Left lung (tissue), 4 donors: ENCODE measurements at regions not wholly inside any gene's neighbourhood (a gene's known extent, or its start where the extent isn't known, plus 50 kb on each side); places are given as distances from the start of the nearest gene placed in this dataset.

Source experiments
- ATAC-seq: fragments of 200-7000 bp; cut with Tn5 transposase; one replicate; pipeline ENCODE4 v1.9.1; 2020; ENCODE audit warnings: moderate library complexity
- DNase-seq, 4 donors: peaks; one replicate each; pipeline ENCODE4 v3.0.0-alpha.2; 2013 to 2020
- H3K27ac ChIP-seq, 2 donors: fragments of 200-600 bp; sonication (generic) in 1 of 2; one replicate each; pipeline versions ENCODE4 v1.5.0 to v1.8.0; 2020 to 2021
- H3K27me3 ChIP-seq, 2 donors: fragments of 200-600 bp; sonication (generic) in 1 of 2; one replicate each; pipeline versions ENCODE4 v1.5.0 to v1.8.0; 2020 to 2021
- H3K36me3 ChIP-seq, 2 donors: fragments of 200-600 bp; sonication (generic) in 1 of 2; one replicate each; pipeline versions ENCODE4 v1.5.0 to v1.8.0; 2020 to 2021
- H3K4me1 ChIP-seq, 2 donors: fragments of 200-600 bp; one replicate each; pipeline ENCODE4 v1.8.0; 2021
- H3K4me3 ChIP-seq, 2 donors: fragments of 200-600 bp; sonication (generic) in 1 of 2; one replicate each; pipeline versions ENCODE4 v1.5.0 to v1.8.0; 2020 to 2021; ENCODE audit warnings: mild to moderate bottlenecking in 1 of 2
- H3K9me3 ChIP-seq, 2 donors: fragments of 200-600 bp; sonication (generic) in 1 of 2; one replicate each; pipeline versions ENCODE4 v1.5.0 to v1.8.0; 2020 to 2021
- CTCF ChIP-seq, 2 donors: fragments of 200-600 bp; sonication (generic) in 1 of 2; IDR thresholded peaks; one replicate each; pipeline versions ENCODE4 v1.5.0 to v1.8.0; 2021; ENCODE audit warnings: antibody characterized with exemption in 2 of 2
- intact Hi-C, 2 donors: fragments of 100-400 bp; cut with DNase I; formaldehyde crosslinking; loops; one replicate each; pipeline versions ENCODE4 v1.11.2 to v1.14.2; 2022
- donor health status: DM: no; HTN: yes; CAD: no.
- donor health status: DM: no; HTN: no; CAD: no.

- intact Hi-C loops = no loop called here
- DNase-seq = no peak
- no peaks in the 10 kb centered on the region for H3K9me3 ChIP-seq
- H3K27me3 ChIP-seq = no peaks in the 10 kb centered on the region
- no peak for ATAC-seq
- peaks cover 9 to 47% of the 10 kb centered on the region in 2 donors for H3K4me1 ChIP-seq
- H3K27ac ChIP-seq = no peak overlapping the region
- H3K4me3 ChIP-seq = no peak overlapping the region
- no peak for TF ChIP-seq CTCF (IDR thresholded peaks at IDR 0.05)
- no peaks in the 10 kb centered on the region for H3K36me3 ChIP-seq
Measured at GRCh38 chr3:194868831-194869230, 183.1 kb downstream of the FAM43A start.

- no peak for DNase-seq
- Histone ChIP-seq H3K27me3 (no peaks in the 10 kb centered on the region), H3K4me1 (peaks cover 9 to 47% of the 10 kb centered on the region in 2 donors), H3K27ac (no peak overlapping the region), H3K4me3 (no peak overlapping the region), H3K9me3 (no peaks in the 10 kb centered on the region), H3K36me3 (no peaks in the 10 kb centered on the region)
- no peak for ATAC-seq
- intact Hi-C loops = no loop called here
- TF ChIP-seq CTCF (IDR thresholded peaks at IDR 0.05) = no peak
Measured at GRCh38 chr3:194869482-194870169, 183.9 kb downstream of the FAM43A start.

GRCh38 chr3:194870394-194871110, 184.9 kb downstream of the FAM43A start:
- intact Hi-C loops = no loop called here
- no peak for ATAC-seq

GRCh38 chr3:194871143-194871863, 185.6 kb downstream of the FAM43A start:
- intact Hi-C loops = no loop called here
- Histone ChIP-seq H3K27ac (peak overlapping the region in 1 of 2 donors; percentile 24), H3K27me3 (no peaks in the 10 kb centered on the region), H3K36me3 (no peaks in the 10 kb centered on the region), H3K4me1 (peaks cover 9 to 38% of the 10 kb centered on the region in 2 donors), H3K4me3 (no peak overlapping the region), H3K9me3 (no peaks in the 10 kb centered on the region)
- DNase-seq = peak in 1 of 4 donors; percentile 49
- peak; percentile 72 for ATAC-seq
- no peak for TF ChIP-seq CTCF (IDR thresholded peaks at IDR 0.05)

More at GRCh38 chr3:194870394-194871110, 184.9 kb downstream of the FAM43A start:
- H3K36me3 ChIP-seq = no peaks in the 10 kb centered on the region
- TF ChIP-seq CTCF (IDR thresholded peaks at IDR 0.05) = no peak
- no peaks in the 10 kb centered on the region for H3K27me3 ChIP-seq
- no peak overlapping the region for H3K4me3 ChIP-seq
- H3K4me1 ChIP-seq = peaks cover 9 to 45% of the 10 kb centered on the region in 2 donors
- H3K27ac ChIP-seq = peak overlapping the region in 1 of 2 donors; percentile 24
- no peaks in the 10 kb centered on the region for H3K9me3 ChIP-seq
- no peak for DNase-seq
